Neural cell (in vitro differentiated cells): ENCODE measurements at regions not wholly inside any gene's neighbourhood (a gene's known extent, or its start where the extent isn't known, plus 50 kb on each side); places are given as distances from the start of the nearest gene placed in this dataset.

Experiments used
- H2AFZ ChIP-seq: fragments of 200-600, 300-800 bp; sonication (generic), shearing (Covaris generic); 2 replicates; pipeline ENCODE4 v1.6.0; 2014; ENCODE audit warnings: low read depth, mild to moderate bottlenecking, antibody characterized with exemption, low read length, moderate library complexity
- H3F3A ChIP-seq: fragments of 200-600 bp; shearing (Covaris generic); 2 replicates; pipeline ENCODE4 v1.6.1; 2016; ENCODE audit warnings: mild to moderate bottlenecking, moderate library complexity, mixed read lengths, antibody characterized with exemption, low read length; ENCODE audit not compliant: insufficient read depth, poor library complexity, severe bottlenecking
- H3K27ac ChIP-seq: fragments of 200-600, 300-800 bp; sonication (generic), shearing (Covaris generic); 2 replicates; pipeline ENCODE4 v1.5.1; 2014; ENCODE audit warnings: mild to moderate bottlenecking, low read length, moderate library complexity
- H3K27me3 ChIP-seq: fragments of 300-800, 200-600 bp; sonication (generic), shearing (Covaris generic); 2 replicates; pipeline ENCODE4 v1.6.0; 2014; ENCODE audit warnings: mild to moderate bottlenecking, low read depth, low read length, moderate library complexity; ENCODE audit not compliant: insufficient read depth
- H3K36me3 ChIP-seq: fragments of 300-800, 200-600 bp; sonication (generic), shearing (Covaris generic); 2 replicates; pipeline ENCODE4 v1.5.1; 2014; ENCODE audit warnings: mild to moderate bottlenecking, antibody characterized with exemption, low read length, moderate library complexity; ENCODE audit not compliant: insufficient read depth
- H3K4me2 ChIP-seq: fragments of 300-800, 200-600 bp; sonication (generic), shearing (Covaris generic); 2 replicates; pipeline ENCODE4 v1.6.0; 2014; ENCODE audit warnings: mild to moderate bottlenecking, low read length
- H3K4me3 ChIP-seq: fragments of 300-800, 200-600 bp; sonication (generic), shearing (Covaris generic); 2 replicates; pipeline ENCODE4 v1.5.1; 2014; ENCODE audit warnings: mild to moderate bottlenecking, low read length, moderate library complexity
- H3K79me2 ChIP-seq: fragments of 200-600 bp; shearing (Covaris generic); replicated peaks from 2 replicates; pipeline ENCODE4 v1.6.0; 2014; ENCODE audit warnings: mild to moderate bottlenecking, low read length, moderate library complexity; ENCODE audit not compliant: insufficient read depth
- H3K9ac ChIP-seq: fragments of 300-800, 200-600 bp; sonication (generic), shearing (Covaris generic); 2 replicates; pipeline ENCODE4 v1.6.1; 2016; ENCODE audit warnings: mild to moderate bottlenecking, low read length, mixed read lengths
- H3K9me2 ChIP-seq: fragments of 200-600 bp; shearing (Covaris generic); 2 replicates; pipeline ENCODE4 v1.6.1; 2016; ENCODE audit warnings: mild to moderate bottlenecking, low read length, mixed read lengths; ENCODE audit not compliant: insufficient read depth
- H3K9me3 ChIP-seq: fragments of 200-600, 300-800 bp; sonication (generic), shearing (Covaris generic); 2 replicates; pipeline ENCODE4 v1.6.1; 2016; ENCODE audit warnings: mild to moderate bottlenecking, mixed run types, low read length, moderate library complexity, mixed read lengths
- H4K20me1 ChIP-seq: fragments of 200-600 bp; shearing (Covaris generic); 2 replicates; pipeline ENCODE4 v1.6.1; 2016; ENCODE audit warnings: mild to moderate bottlenecking, mixed run types; ENCODE audit not compliant: insufficient read depth
- CTCF ChIP-seq: fragments of 450-650 bp; IDR thresholded peaks from 2 replicates; pipeline ENCODE4 v1.5.1; 2014; ENCODE audit warnings: antibody characterized with exemption, mild to moderate bottlenecking, moderate library complexity; ENCODE audit not compliant: poor library complexity, severe bottlenecking
- EP300 ChIP-seq: fragments of 450-650 bp; conservative IDR thresholded peaks from 2 replicates; pipeline ENCODE4 v1.6.1; 2014; ENCODE audit warnings: antibody characterized with exemption, mild to moderate bottlenecking, moderate library complexity; ENCODE audit not compliant: poor library complexity, severe bottlenecking
- EZH2 ChIP-seq: fragments of 200-600, 300-800 bp; shearing (Covaris generic), sonication (generic); IDR thresholded peaks from 2 replicates; pipeline ENCODE4 v1.6.1; 2014; ENCODE audit warnings: antibody characterized with exemption, low read length, borderline replicate concordance, mild to moderate bottlenecking; ENCODE audit not compliant: insufficient read depth, poor library complexity, severe bottlenecking
- MXI1 ChIP-seq: fragments of 450-650 bp; conservative IDR thresholded peaks from 2 replicates; pipeline ENCODE4 v1.6.1; 2014; ENCODE audit warnings: antibody characterized with exemption, mild to moderate bottlenecking; ENCODE audit not compliant: poor library complexity, severe bottlenecking
- POLR2AphosphoS5 ChIP-seq: IDR thresholded peaks from 2 replicates; pipeline ENCODE4 v1.6.1; 2012
- RAD21 ChIP-seq: fragments of 450-650 bp; conservative IDR thresholded peaks from 2 replicates; pipeline ENCODE4 v1.6.1; 2014; ENCODE audit warnings: antibody characterized with exemption, mild to moderate bottlenecking, moderate library complexity
- SMC3 ChIP-seq: fragments of 450-650 bp; conservative IDR thresholded peaks from 2 replicates; pipeline ENCODE4 v1.6.1; 2014; ENCODE audit warnings: antibody characterized with exemption, mild to moderate bottlenecking, moderate library complexity; ENCODE audit not compliant: poor library complexity
- TAF1 ChIP-seq: IDR thresholded peaks from 2 replicates; pipeline ENCODE4 v1.6.1; 2012; ENCODE audit warnings: low read depth
- TF ChIP-seq, protein P1 (sequence below): IDR thresholded peaks from 2 replicates; pipeline ENCODE4 v1.6.1; 2012; ENCODE audit warnings: borderline replicate concordance

DNA sequence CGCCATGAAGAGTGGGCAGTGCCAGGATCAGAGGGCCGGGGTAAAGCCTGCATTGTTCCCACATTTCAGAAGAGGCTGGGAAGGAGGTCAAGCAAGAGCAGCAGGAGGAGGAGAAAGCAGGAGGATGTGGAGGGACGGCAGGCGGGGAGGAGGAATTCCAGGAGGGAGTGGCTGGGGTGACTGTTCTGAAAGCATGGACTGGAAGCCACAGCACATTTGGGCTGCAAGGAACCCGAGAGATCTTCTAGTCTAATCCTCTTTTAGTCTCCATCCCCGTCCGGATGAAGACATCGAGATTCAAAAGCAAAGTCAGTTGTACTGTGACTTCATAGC, 76.9 kb downstream of the FAM50B start:
- TF ChIP-seq POLR2AphosphoS5 (no peak), EZH2 (no peak), EP300 (no peak), SMC3 (no peak), CTCF (no peak), RAD21 (no peak), TAF1 (no peak), MXI1 (no peak)
- TF ChIP-seq, protein P1, sequence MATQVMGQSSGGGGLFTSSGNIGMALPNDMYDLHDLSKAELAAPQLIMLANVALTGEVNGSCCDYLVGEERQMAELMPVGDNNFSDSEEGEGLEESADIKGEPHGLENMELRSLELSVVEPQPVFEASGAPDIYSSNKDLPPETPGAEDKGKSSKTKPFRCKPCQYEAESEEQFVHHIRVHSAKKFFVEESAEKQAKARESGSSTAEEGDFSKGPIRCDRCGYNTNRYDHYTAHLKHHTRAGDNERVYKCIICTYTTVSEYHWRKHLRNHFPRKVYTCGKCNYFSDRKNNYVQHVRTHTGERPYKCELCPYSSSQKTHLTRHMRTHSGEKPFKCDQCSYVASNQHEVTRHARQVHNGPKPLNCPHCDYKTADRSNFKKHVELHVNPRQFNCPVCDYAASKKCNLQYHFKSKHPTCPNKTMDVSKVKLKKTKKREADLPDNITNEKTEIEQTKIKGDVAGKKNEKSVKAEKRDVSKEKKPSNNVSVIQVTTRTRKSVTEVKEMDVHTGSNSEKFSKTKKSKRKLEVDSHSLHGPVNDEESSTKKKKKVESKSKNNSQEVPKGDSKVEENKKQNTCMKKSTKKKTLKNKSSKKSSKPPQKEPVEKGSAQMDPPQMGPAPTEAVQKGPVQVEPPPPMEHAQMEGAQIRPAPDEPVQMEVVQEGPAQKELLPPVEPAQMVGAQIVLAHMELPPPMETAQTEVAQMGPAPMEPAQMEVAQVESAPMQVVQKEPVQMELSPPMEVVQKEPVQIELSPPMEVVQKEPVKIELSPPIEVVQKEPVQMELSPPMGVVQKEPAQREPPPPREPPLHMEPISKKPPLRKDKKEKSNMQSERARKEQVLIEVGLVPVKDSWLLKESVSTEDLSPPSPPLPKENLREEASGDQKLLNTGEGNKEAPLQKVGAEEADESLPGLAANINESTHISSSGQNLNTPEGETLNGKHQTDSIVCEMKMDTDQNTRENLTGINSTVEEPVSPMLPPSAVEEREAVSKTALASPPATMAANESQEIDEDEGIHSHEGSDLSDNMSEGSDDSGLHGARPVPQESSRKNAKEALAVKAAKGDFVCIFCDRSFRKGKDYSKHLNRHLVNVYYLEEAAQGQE = no peak
- Histone ChIP-seq H3K27me3 (no peaks in the 10 kb centered on the region), H3K4me3 (no peak overlapping the region), H4K20me1 (no peaks in the 10 kb centered on the region), H3K9me3 (no peaks in the 10 kb centered on the region), H3K79me2 (no peaks in the 10 kb centered on the region), H3K9me2 (no peaks in the 10 kb centered on the region), H2AFZ (no peak overlapping the region), H3K9ac (no peak overlapping the region), H3K27ac (no peak overlapping the region), H3F3A (no peaks in the 10 kb centered on the region), H3K36me3 (no peaks in the 10 kb centered on the region), H3K4me2 (no peak overlapping the region)

- TF ChIP-seq MXI1 = no peak
- TF ChIP-seq, protein P1 = no peak
- no peak for TF ChIP-seq EP300
- TF ChIP-seq CTCF = no peak
- TF ChIP-seq RAD21 = no peak
- no peak for TF ChIP-seq EZH2
- no peak for TF ChIP-seq SMC3
- no peak for TF ChIP-seq TAF1
- no peak for TF ChIP-seq POLR2AphosphoS5
- H3K9ac ChIP-seq = no peak overlapping the region
Measured at GRCh38 chr6:3928111-3928510, 78.9 kb downstream of the FAM50B start.

More at GRCh38 chr6:3928111-3928510, 78.9 kb downstream of the FAM50B start:
- no peaks in the 10 kb centered on the region for H3F3A ChIP-seq
- no peaks in the 10 kb centered on the region for H3K36me3 ChIP-seq
- no peak overlapping the region for H3K4me3 ChIP-seq
- H3K4me2 ChIP-seq = no peak overlapping the region
- no peaks in the 10 kb centered on the region for H3K9me3 ChIP-seq
- no peaks in the 10 kb centered on the region for H4K20me1 ChIP-seq
- no peaks in the 10 kb centered on the region for H3K9me2 ChIP-seq
- H2AFZ ChIP-seq = no peak overlapping the region
- no peaks in the 10 kb centered on the region for H3K79me2 ChIP-seq
- no peak overlapping the region for H3K27ac ChIP-seq
- no peaks in the 10 kb centered on the region for H3K27me3 ChIP-seq
